Esophagus squamous epithelium (tissue), 4 donors: ENCODE measurements at regions not wholly inside any gene's neighbourhood (a gene's known extent, or its start where the extent isn't known, plus 50 kb on each side); places are given as distances from the start of the nearest gene placed in this dataset.

ENCODE experiments used
- CTCF ChIP-seq, 6 experiments: fragments of 450-650 bp in 4 of 6; fragments of 200-600 bp in 2 of 6; sonication (generic) in 2 of 6; IDR thresholded peaks; one replicate each; pipeline ENCODE4 v1.5.1; 2016 to 2019; ENCODE audit warnings: antibody characterized with exemption in 6 of 6, mild to moderate bottlenecking in 4 of 6, moderate library complexity in 4 of 6
- POLR2A ChIP-seq, 4 donors: fragments of 450-650 bp; IDR thresholded peaks; one replicate each; pipeline ENCODE4 v1.6.1; 2017; ENCODE audit warnings: antibody characterized with exemption in 4 of 4, mild to moderate bottlenecking in 4 of 4, moderate library complexity in 3 of 4

GRCh38 chr5:3024126-3024525 is 272.6 kb upstream of the IRX2 start:
- TF ChIP-seq CTCF (IDR thresholded peaks at IDR 0.05) = no peak
- TF ChIP-seq POLR2A (IDR thresholded peaks at IDR 0.05) = no peak
